Stomach (tissue), 8 donors: ENCODE measurements at regions not wholly inside any gene's neighbourhood (a gene's known extent, or its start where the extent isn't known, plus 50 kb on each side); places are given as distances from the start of the nearest gene placed in this dataset.
"Not testable (repeated sequence)": the region's sequence is repeated elsewhere in the genome, so short reads cannot be mapped to it uniquely, and the experiment has no call there.

Experiments used
- DNase-seq, 2 donors: peaks; one replicate each; pipeline versions ENCODE4 v3.0.0 to v3.0.0-alpha.2; 2013 to 2019
- H3K27ac ChIP-seq, 5 donors: fragments of 200-600 bp in 4 of 5; sonication (generic) in 4 of 5; one replicate each; pipeline ENCODE4 v1.5.1; 2013 to 2019; ENCODE audit warnings: mild to moderate bottlenecking in 1 of 5, moderate library complexity in 1 of 5
- H3K27me3 ChIP-seq, 3 donors: fragments of 200-600 bp; sonication (generic); one replicate each; pipeline ENCODE4 v1.5.1; 2017 to 2019; ENCODE audit warnings: mixed run types in 1 of 3
- H3K36me3 ChIP-seq, 4 donors: fragments of 200-600 bp; sonication (generic); 1 replicate in 3 of 4; 2 replicates in 1 of 4; pipeline ENCODE4 v1.5.1; 2016 to 2019
- H3K4me1 ChIP-seq, 4 donors: fragments of 200-600 bp; sonication (generic); one replicate each; pipeline ENCODE4 v1.5.1; 2016 to 2019
- H3K4me3 ChIP-seq, 4 donors: fragments of 200-600 bp; sonication (generic) in 3 of 4; one replicate each; pipeline ENCODE4 v1.5.1; 2016 to 2019; ENCODE audit warnings: mild to moderate bottlenecking in 1 of 4
- H3K9me3 ChIP-seq, 4 donors: fragments of 200-600 bp; sonication (generic); one replicate each; pipeline ENCODE4 v1.5.1; 2016 to 2019
- CTCF ChIP-seq, 7 experiments: fragments of 450-650 bp in 4 of 7; fragments of 200-600 bp in 3 of 7; sonication (generic) in 3 of 7; IDR thresholded peaks; one replicate each; pipeline ENCODE4 v1.5.1; 2016 to 2019; ENCODE audit warnings: antibody characterized with exemption in 7 of 7, control low read depth in 2 of 7, mild to moderate bottlenecking in 1 of 7
- EP300 ChIP-seq: sonication (generic); formaldehyde crosslinking; IDR thresholded peaks from one replicate; pipeline ENCODE4 v1.6.1; 2017; ENCODE audit warnings: antibody characterized with exemption
- POLR2A ChIP-seq, 4 donors: fragments of 450-650 bp; IDR thresholded peaks; one replicate each; pipeline ENCODE4 v1.6.1; 2016; ENCODE audit warnings: antibody characterized with exemption in 4 of 4, control low read depth in 2 of 4, mild to moderate bottlenecking in 1 of 4, moderate library complexity in 1 of 4
- POLR2AphosphoS5 ChIP-seq, 3 donors: sonication (generic); formaldehyde crosslinking; IDR thresholded peaks; one replicate each; pipeline ENCODE4 v1.6.1; 2016; ENCODE audit warnings: antibody characterized with exemption in 3 of 3
- WGBS, 5 donors: extraction: QIAGEN DNeasy Blood & Tissue Kit in 3 of 5; methylation state at CpG; one replicate each; pipeline versions ENCODE4 v1.1.5 to v1.1.7; 2013 to 2018; 5-methylcytosine and 5-hydroxymethylcytosine counted together
- intact Hi-C: fragments of 100-400 bp; cut with DNase I; formaldehyde crosslinking; loops from one replicate; pipeline ENCODE4 v1.15.1; 2023; ENCODE audit warnings: low total_unique reads
- donor health status: healthy with polysubstance abuse.
- donor health status: Bipolar disorder and iron deficiency.
- donor health status: healthy.

- WGBS, 5 donors: 86 to 96% (median 89%) methylated on average over 5 of the region's 5 CpGs
- intact Hi-C loops: no loop called here
- TF ChIP-seq CTCF (IDR thresholded peaks at IDR 0.05) (no peak), POLR2A (IDR thresholded peaks at IDR 0.05) (no peak)
These were observed 780.0 kb upstream of the RAB6C start for GRCh38 chr2:129199501-129199900.

GRCh38 chr2:129201696-129202095, 777.8 kb upstream of the RAB6C start:
- intact Hi-C loops: no loop called here
- no peak for TF ChIP-seq EP300
- no peak for TF ChIP-seq CTCF (IDR thresholded peaks at IDR 0.05)
- TF ChIP-seq POLR2AphosphoS5 (IDR thresholded peaks at IDR 0.05): no peak
- no peak for TF ChIP-seq POLR2A (IDR thresholded peaks at IDR 0.05)
- 60 to 93% (median 71%) methylated on average over 2 of the region's 2 CpGs for WGBS, 5 donors
- Histone ChIP-seq H3K4me1 (no peaks in the 10 kb centered on the region), H3K4me3 (no peak overlapping the region), H3K9me3 (no peaks in the 10 kb centered on the region), H3K27me3 (no peaks in the 10 kb centered on the region), H3K36me3 (no peaks in the 10 kb centered on the region), H3K27ac (no peak overlapping the region)
- peak in 1 of 2 donors; percentile 44 for DNase-seq

More at GRCh38 chr2:129199501-129199900, 780.0 kb upstream of the RAB6C start:
- H3K27me3 ChIP-seq: no peaks in the 10 kb centered on the region
- no peaks in the 10 kb centered on the region for H3K4me1 ChIP-seq
- no peaks in the 10 kb centered on the region for H3K9me3 ChIP-seq
- no peak overlapping the region for H3K27ac ChIP-seq
- no peak for DNase-seq
- H3K4me3 ChIP-seq: no peak overlapping the region
- H3K36me3 ChIP-seq: no peaks in the 10 kb centered on the region

GRCh38 chr2:129203331-129203730, 776.1 kb upstream of the RAB6C start:
- TF ChIP-seq EP300: no peak
- TF ChIP-seq POLR2A (IDR thresholded peaks at IDR 0.05): no peak
- TF ChIP-seq CTCF (IDR thresholded peaks at IDR 0.05): no peak
- no peak for TF ChIP-seq POLR2AphosphoS5 (IDR thresholded peaks at IDR 0.05)
- intact Hi-C loops: no loop called here
- no peak for DNase-seq
- Histone ChIP-seq H3K4me1 (no peaks in the 10 kb centered on the region), H3K27me3 (no peaks in the 10 kb centered on the region), H3K27ac (no peak overlapping the region), H3K9me3 (no peaks in the 10 kb centered on the region), H3K4me3 (no peak overlapping the region), H3K36me3 (no peaks in the 10 kb centered on the region)
- 52 to 65% (median 58%) methylated on average over 3 of the region's 3 CpGs for WGBS, 5 donors

- intact Hi-C loops, H3K27ac ChIP-seq, H3K27me3 ChIP-seq, H3K36me3 ChIP-seq, H3K4me3 ChIP-seq, H3K9me3 ChIP-seq, H3K4me1 ChIP-seq, DNase-seq: not testable (repeated sequence)
- 95 to 100% (median 98%) methylated on average over 2 of the region's 2 CpGs for WGBS, 5 donors
These were observed 774.9 kb upstream of the RAB6C start for GRCh38 chr2:129204581-129204980.

GRCh38 chr2:129205176-129205575, 774.3 kb upstream of the RAB6C start:
- H3K36me3 ChIP-seq: no peaks in the 10 kb centered on the region
- TF ChIP-seq POLR2A (IDR thresholded peaks at IDR 0.05) (no peak), POLR2AphosphoS5 (IDR thresholded peaks at IDR 0.05) (no peak), CTCF (IDR thresholded peaks at IDR 0.05) (no peak), EP300 (no peak)
- H3K27ac ChIP-seq: no peak overlapping the region
- 23 to 44% (median 25%) methylated on average over 1 of the region's 1 CpG for WGBS, 5 donors
- no peak overlapping the region for H3K4me3 ChIP-seq
- peaks cover 0 to 9% (median 0%) of the 10 kb centered on the region in 4 donors for H3K4me1 ChIP-seq
- DNase-seq: no peak
- intact Hi-C loops: no loop called here
- H3K9me3 ChIP-seq: no peaks in the 10 kb centered on the region
- H3K27me3 ChIP-seq: no peaks in the 10 kb centered on the region
